D721Med (cell line): ENCODE measurements at regions not wholly inside any gene's neighbourhood (a gene's known extent, or its start where the extent isn't known, plus 50 kb on each side); places are given as distances from the start of the nearest gene placed in this dataset.
"Not testable (repeated sequence)": the region's sequence is repeated elsewhere in the genome, so short reads cannot be mapped to it uniquely, and the experiment has no call there.

ENCODE experiments used
- DNase-seq: peaks from one replicate; pipeline ENCODE4 v3.0.0; 2011; ENCODE audit warnings: low spot score; ENCODE audit not compliant: insufficient read length
- FAIRE-seq: peaks from 2 replicates; lab custom pipeline; 2011; peaks lifted over from hg19 to GRCh38; lab: Jason Lieb, UNC
- CTCF ChIP-seq: IDR thresholded peaks from 2 replicates; pipeline ENCODE4 v1.5.1; 2012; ENCODE audit warnings: mild to moderate bottlenecking, control low read depth; ENCODE audit not compliant: insufficient read depth; ENCODE audit errors: missing control alignments

GRCh38 chr3:106302451-106303221 lies 433.8 kb upstream of the CBLB start:
- FAIRE-seq (no peak), DNase-seq (no peak)
- TF ChIP-seq CTCF, result no peak

- FAIRE-seq, result no peak
- TF ChIP-seq CTCF, result no peak
- no peak for DNase-seq
Observed at GRCh38 chr3:106303766-106304165, 435.0 kb upstream of the CBLB start.

GRCh38 chr3:106305127-106305526 lies 436.3 kb upstream of the CBLB start:
- DNase-seq (no peak), FAIRE-seq (no peak)
- no peak for TF ChIP-seq CTCF

GRCh38 chr3:106305882-106306435 lies 437.1 kb upstream of the CBLB start:
- FAIRE-seq (no peak), DNase-seq (no peak)
- no peak for TF ChIP-seq CTCF

GRCh38 chr3:106309274-106309673 lies 440.5 kb upstream of the CBLB start:
- DNase-seq (no peak), FAIRE-seq (no peak)
- no peak for TF ChIP-seq CTCF

GRCh38 chr3:106309798-106310197 lies 441.0 kb upstream of the CBLB start:
- DNase-seq, FAIRE-seq: not testable (repeated sequence)

- FAIRE-seq, result no peak
- no peak for DNase-seq
- TF ChIP-seq CTCF, result no peak
Observed at GRCh38 chr3:106317141-106318055, 448.6 kb upstream of the CBLB start.

GRCh38 chr3:106321438-106321837 lies 452.6 kb upstream of the CBLB start:
- DNase-seq, FAIRE-seq: not testable (repeated sequence)
